Tibial nerve (tissue), 4 donors: ENCODE measurements at regions not wholly inside any gene's neighbourhood (a gene's known extent, or its start where the extent isn't known, plus 50 kb on each side); places are given as distances from the start of the nearest gene placed in this dataset.

ENCODE experiments used
- CTCF ChIP-seq, 5 experiments: fragments of 200-600 bp in 3 of 5; fragments of 450-650 bp in 2 of 5; sonication (generic) in 3 of 5; IDR thresholded peaks; one replicate each; pipeline ENCODE4 v1.5.1; 2016 to 2019; ENCODE audit warnings: antibody characterized with exemption in 5 of 5, mild to moderate bottlenecking in 3 of 5, moderate library complexity in 2 of 5
- EP300 ChIP-seq, 2 donors: sonication (generic); formaldehyde crosslinking; IDR thresholded peaks; one replicate each; pipeline ENCODE4 v1.6.1; 2017; ENCODE audit warnings: antibody characterized with exemption in 2 of 2, mild to moderate bottlenecking in 1 of 2
- POLR2A ChIP-seq, 2 donors: fragments of 450-650 bp; IDR thresholded peaks; one replicate each; pipeline ENCODE4 v1.6.1; 2017; ENCODE audit warnings: antibody characterized with exemption in 2 of 2, mild to moderate bottlenecking in 2 of 2, moderate library complexity in 2 of 2

GRCh38 chr6:169843110-169843509 lies 91.7 kb downstream of the ERMARD start:
- TF ChIP-seq CTCF (IDR thresholded peaks at IDR 0.05) (no peak), POLR2A (IDR thresholded peaks at IDR 0.05) (no peak), EP300 (IDR thresholded peaks at IDR 0.05) (no peak)
